Calu3 (cell line): ENCODE measurements at regions not wholly inside any gene's neighbourhood (a gene's known extent, or its start where the extent isn't known, plus 50 kb on each side); places are given as distances from the start of the nearest gene placed in this dataset.

ENCODE experiments used
- BruUV-seq: library from RNA; stranded (reverse); fragments of 400-500 nt; replicated peaks from 2 replicates; lab custom pipeline; 2021; lab: Mats Ljungman, UMichigan
- CTCF ChIA-PET: fragments of 300-600 bp; sonication (Branson Sonifier 250); formaldehyde crosslinking; loops from one replicate; lab custom pipeline; 2022; ENCODE audit warnings: antibody characterized with exemption; lab: Charles Lee
- DNase-seq: peaks from one replicate; pipeline ENCODE4 v3.0.0; 2022
- H3K27ac Mint-ChIP-seq: one replicate; pipeline ENCODE4 v1.8.0; 2022; ENCODE audit warnings: mixed read lengths; ENCODE audit not compliant: unreplicated experiment
- H3K27me3 Mint-ChIP-seq: one replicate; pipeline ENCODE4 v1.8.0; 2022; ENCODE audit warnings: mixed read lengths; ENCODE audit not compliant: unreplicated experiment
- H3K36me3 Mint-ChIP-seq: one replicate; pipeline ENCODE4 v1.8.0; 2022; ENCODE audit warnings: mild to moderate bottlenecking, moderate library complexity, mixed read lengths; ENCODE audit not compliant: insufficient read depth, unreplicated experiment
- H3K4me1 Mint-ChIP-seq: one replicate; pipeline ENCODE4 v1.8.0; 2022; ENCODE audit warnings: mild to moderate bottlenecking, low read depth, mixed read lengths; ENCODE audit not compliant: unreplicated experiment
- H3K4me3 Mint-ChIP-seq: one replicate; pipeline ENCODE4 v1.8.0; 2022; ENCODE audit warnings: mild to moderate bottlenecking, low read depth, moderate library complexity, mixed read lengths; ENCODE audit not compliant: unreplicated experiment
- H3K9me3 Mint-ChIP-seq: one replicate; pipeline ENCODE4 v1.8.0; 2022; ENCODE audit warnings: low read depth, mixed read lengths; ENCODE audit not compliant: unreplicated experiment
- CTCF ChIP-seq: fragments of 200-600 bp; IDR thresholded peaks from one replicate; pipeline ENCODE4 v1.8.0; 2022; ENCODE audit warnings: antibody characterized with exemption; ENCODE audit not compliant: unreplicated experiment
- intact Hi-C: fragments of 100-400 bp; cut with micrococcal nuclease; formaldehyde crosslinking; loops from one replicate; pipeline ENCODE4 v1.10.0; 2022; ENCODE audit not compliant: unreplicated experiment

- Mint-ChIP-seq H3K4me1 (no peaks in the 10 kb centered on the region), H3K27me3 (no peaks in the 10 kb centered on the region), H3K27ac (no peak overlapping the region), H3K4me3 (no peak overlapping the region), H3K36me3 (no peaks in the 10 kb centered on the region), H3K9me3 (no peaks in the 10 kb centered on the region)
- DNase-seq: no peak
- CTCF ChIA-PET: no interaction called here
- no TSS peak for BruUV-seq
- no peak for TF ChIP-seq CTCF
- intact Hi-C loops: no loop called here
Observed at GRCh38 chr18:65955747-65956146, 204.9 kb downstream of the CDH7 start.

GRCh38 chr18:65954372-65954771 lies 203.6 kb downstream of the CDH7 start:
- H3K27ac Mint-ChIP-seq: no peak overlapping the region
- BruUV-seq: no TSS peak
- no peak for DNase-seq
- intact Hi-C loops: no loop called here
- TF ChIP-seq CTCF: no peak
- no peak overlapping the region for H3K4me3 Mint-ChIP-seq
- CTCF ChIA-PET: interaction anchor here (0.6 kb wide), 1 partner anchor 923 kb away, joined by 3 read pairs; no protein-coding TSS in a partner anchor
- H3K4me1 Mint-ChIP-seq: no peaks in the 10 kb centered on the region
- no peaks in the 10 kb centered on the region for H3K9me3 Mint-ChIP-seq
- H3K27me3 Mint-ChIP-seq: no peaks in the 10 kb centered on the region
- H3K36me3 Mint-ChIP-seq: no peaks in the 10 kb centered on the region

- no peaks in the 10 kb centered on the region for H3K9me3 Mint-ChIP-seq
- DNase-seq: no peak
- H3K4me1 Mint-ChIP-seq: peaks cover 8% of the 10 kb centered on the region
- BruUV-seq: no TSS peak
- intact Hi-C loops: no loop called here
- no peak overlapping the region for H3K4me3 Mint-ChIP-seq
- H3K27me3 Mint-ChIP-seq: no peaks in the 10 kb centered on the region
- no peak overlapping the region for H3K27ac Mint-ChIP-seq
- H3K36me3 Mint-ChIP-seq: no peaks in the 10 kb centered on the region
- CTCF ChIA-PET: no interaction called here
- no peak for TF ChIP-seq CTCF
Observed at GRCh38 chr18:65946777-65947176, 196.0 kb downstream of the CDH7 start.

- Mint-ChIP-seq H3K36me3 (no peaks in the 10 kb centered on the region), H3K27ac (no peak overlapping the region), H3K4me1 (peaks cover 8% of the 10 kb centered on the region), H3K4me3 (no peak overlapping the region), H3K27me3 (no peaks in the 10 kb centered on the region), H3K9me3 (no peaks in the 10 kb centered on the region)
- BruUV-seq: no TSS peak
- intact Hi-C loops: no loop called here
- DNase-seq: no peak
- TF ChIP-seq CTCF: no peak
- CTCF ChIA-PET: no interaction called here
Observed at GRCh38 chr18:65943268-65943667, 192.5 kb downstream of the CDH7 start.
